NCI-H524 treated with DMSO at 0.1 percent for 48 hours (cell line): ENCODE measurements at regions not wholly inside any gene's neighbourhood (a gene's known extent, or its start where the extent isn't known, plus 50 kb on each side); places are given as distances from the start of the nearest gene placed in this dataset.

Experiments used
- DNase-seq: peaks from one replicate; lab custom pipeline; 2025; lab: John Stamatoyannopoulos, UW

- no peak for DNase-seq
Measured at GRCh38 chr11:37072538-37073055, 474.6 kb upstream of the RAG2 start.

- DNase-seq, result no peak
Measured at GRCh38 chr11:37050311-37050710, 452.3 kb upstream of the RAG2 start.

- DNase-seq, result peak; percentile 87
Measured at GRCh38 chr11:37040921-37041320, 442.9 kb upstream of the RAG2 start.

GRCh38 chr11:37038911-37039310 is 440.9 kb upstream of the RAG2 start:
- DNase-seq, result no peak

GRCh38 chr11:37026741-37027140 is 428.7 kb upstream of the RAG2 start:
- DNase-seq, result no peak

- DNase-seq, result no peak
Measured at GRCh38 chr11:37026326-37026725, 428.3 kb upstream of the RAG2 start.

GRCh38 chr11:37006563-37006962 is 408.5 kb upstream of the RAG2 start:
- DNase-seq, result no peak

- no peak for DNase-seq
Measured at GRCh38 chr11:37002831-37003230, 404.8 kb upstream of the RAG2 start.

GRCh38 chr11:36997656-36998055 is 399.6 kb upstream of the RAG2 start:
- DNase-seq, result no peak

- no peak for DNase-seq
Measured at GRCh38 chr11:36996795-36997194, 398.8 kb upstream of the RAG2 start.

- DNase-seq, result no peak
Measured at GRCh38 chr11:36994208-36994607, 396.2 kb upstream of the RAG2 start.

- DNase-seq, result no peak
Measured at GRCh38 chr11:36988556-36988955, 390.5 kb upstream of the RAG2 start.

GRCh38 chr11:36985562-36985961 is 387.5 kb upstream of the RAG2 start:
- DNase-seq, result no peak

- DNase-seq, result no peak
Measured at GRCh38 chr11:36976741-36977140, 378.7 kb upstream of the RAG2 start.

- DNase-seq, result no peak
Measured at GRCh38 chr11:36974771-36975170, 376.7 kb upstream of the RAG2 start.

- no peak for DNase-seq
Measured at GRCh38 chr11:36953976-36954375, 355.9 kb upstream of the RAG2 start.

- no peak for DNase-seq
Measured at GRCh38 chr11:36948460-36949127, 350.6 kb upstream of the RAG2 start.

- no peak for DNase-seq
Measured at GRCh38 chr11:36945384-36945783, 347.3 kb upstream of the RAG2 start.

- DNase-seq, result no peak
Measured at GRCh38 chr11:36933481-36933880, 335.4 kb upstream of the RAG2 start.

GRCh38 chr11:36931139-36931538 is 333.1 kb upstream of the RAG2 start:
- no peak for DNase-seq

- DNase-seq, result no peak
Measured at GRCh38 chr11:36930256-36930655, 332.2 kb upstream of the RAG2 start.

GRCh38 chr11:36929401-36929800 is 331.4 kb upstream of the RAG2 start:
- DNase-seq, result no peak

GRCh38 chr11:36928621-36929020 is 330.6 kb upstream of the RAG2 start:
- no peak for DNase-seq

- DNase-seq, result no peak
Measured at GRCh38 chr11:36899800-36900199, 301.8 kb upstream of the RAG2 start.
